ENCODE measurements at regions not wholly inside any gene's neighbourhood (a gene's known extent, or its start where the extent isn't known, plus 50 kb on each side); places are given as distances from the start of the nearest gene placed in this dataset.

DNA sequence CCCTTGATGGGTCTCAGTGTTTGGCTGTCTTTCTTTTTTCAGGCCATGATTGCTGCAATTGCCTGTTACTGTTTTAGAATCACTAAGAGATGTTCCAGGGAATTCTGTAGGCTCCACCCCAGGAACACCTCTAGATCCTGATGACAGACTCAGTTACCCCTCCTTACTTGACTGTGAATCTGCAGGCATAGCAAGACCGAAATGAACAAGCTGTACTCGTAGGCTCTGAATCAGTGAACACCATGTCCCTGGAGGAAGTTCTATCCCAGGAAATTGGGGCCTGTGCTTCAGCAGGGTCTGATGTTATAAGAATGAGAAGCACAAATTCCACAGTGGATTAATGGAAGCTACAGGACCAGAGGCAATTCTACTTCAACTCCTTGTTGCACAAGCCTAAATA, 148.6 kb downstream of the COPS8 start:
- TF ChIP-seq, protein P1, sequence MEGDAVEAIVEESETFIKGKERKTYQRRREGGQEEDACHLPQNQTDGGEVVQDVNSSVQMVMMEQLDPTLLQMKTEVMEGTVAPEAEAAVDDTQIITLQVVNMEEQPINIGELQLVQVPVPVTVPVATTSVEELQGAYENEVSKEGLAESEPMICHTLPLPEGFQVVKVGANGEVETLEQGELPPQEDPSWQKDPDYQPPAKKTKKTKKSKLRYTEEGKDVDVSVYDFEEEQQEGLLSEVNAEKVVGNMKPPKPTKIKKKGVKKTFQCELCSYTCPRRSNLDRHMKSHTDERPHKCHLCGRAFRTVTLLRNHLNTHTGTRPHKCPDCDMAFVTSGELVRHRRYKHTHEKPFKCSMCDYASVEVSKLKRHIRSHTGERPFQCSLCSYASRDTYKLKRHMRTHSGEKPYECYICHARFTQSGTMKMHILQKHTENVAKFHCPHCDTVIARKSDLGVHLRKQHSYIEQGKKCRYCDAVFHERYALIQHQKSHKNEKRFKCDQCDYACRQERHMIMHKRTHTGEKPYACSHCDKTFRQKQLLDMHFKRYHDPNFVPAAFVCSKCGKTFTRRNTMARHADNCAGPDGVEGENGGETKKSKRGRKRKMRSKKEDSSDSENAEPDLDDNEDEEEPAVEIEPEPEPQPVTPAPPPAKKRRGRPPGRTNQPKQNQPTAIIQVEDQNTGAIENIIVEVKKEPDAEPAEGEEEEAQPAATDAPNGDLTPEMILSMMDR (IDR thresholded peaks at IDR 0.05; ENCODE audit: insufficient read depth, low read length) = no peak
- TF ChIP-seq, protein P2, sequence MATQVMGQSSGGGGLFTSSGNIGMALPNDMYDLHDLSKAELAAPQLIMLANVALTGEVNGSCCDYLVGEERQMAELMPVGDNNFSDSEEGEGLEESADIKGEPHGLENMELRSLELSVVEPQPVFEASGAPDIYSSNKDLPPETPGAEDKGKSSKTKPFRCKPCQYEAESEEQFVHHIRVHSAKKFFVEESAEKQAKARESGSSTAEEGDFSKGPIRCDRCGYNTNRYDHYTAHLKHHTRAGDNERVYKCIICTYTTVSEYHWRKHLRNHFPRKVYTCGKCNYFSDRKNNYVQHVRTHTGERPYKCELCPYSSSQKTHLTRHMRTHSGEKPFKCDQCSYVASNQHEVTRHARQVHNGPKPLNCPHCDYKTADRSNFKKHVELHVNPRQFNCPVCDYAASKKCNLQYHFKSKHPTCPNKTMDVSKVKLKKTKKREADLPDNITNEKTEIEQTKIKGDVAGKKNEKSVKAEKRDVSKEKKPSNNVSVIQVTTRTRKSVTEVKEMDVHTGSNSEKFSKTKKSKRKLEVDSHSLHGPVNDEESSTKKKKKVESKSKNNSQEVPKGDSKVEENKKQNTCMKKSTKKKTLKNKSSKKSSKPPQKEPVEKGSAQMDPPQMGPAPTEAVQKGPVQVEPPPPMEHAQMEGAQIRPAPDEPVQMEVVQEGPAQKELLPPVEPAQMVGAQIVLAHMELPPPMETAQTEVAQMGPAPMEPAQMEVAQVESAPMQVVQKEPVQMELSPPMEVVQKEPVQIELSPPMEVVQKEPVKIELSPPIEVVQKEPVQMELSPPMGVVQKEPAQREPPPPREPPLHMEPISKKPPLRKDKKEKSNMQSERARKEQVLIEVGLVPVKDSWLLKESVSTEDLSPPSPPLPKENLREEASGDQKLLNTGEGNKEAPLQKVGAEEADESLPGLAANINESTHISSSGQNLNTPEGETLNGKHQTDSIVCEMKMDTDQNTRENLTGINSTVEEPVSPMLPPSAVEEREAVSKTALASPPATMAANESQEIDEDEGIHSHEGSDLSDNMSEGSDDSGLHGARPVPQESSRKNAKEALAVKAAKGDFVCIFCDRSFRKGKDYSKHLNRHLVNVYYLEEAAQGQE (IDR thresholded peaks at IDR 0.05; ENCODE audit: insufficient replicate concordance, low read depth) = no peak
- TF ChIP-seq POLR2AphosphoS5 (IDR thresholded peaks at IDR 0.05; ENCODE audit: low read depth) = no peak
- TF ChIP-seq SPI1 (IDR thresholded peaks at IDR 0.05; ENCODE audit: borderline replicate concordance, low read depth) = no peak
